Kidney (tissue), 13 donors: ENCODE measurements at regions not wholly inside any gene's neighbourhood (a gene's known extent, or its start where the extent isn't known, plus 50 kb on each side); places are given as distances from the start of the nearest gene placed in this dataset.

Experiments used
- DNase-seq, 5 donors: peaks; one replicate each; pipeline ENCODE4 v3.0.0-alpha.2; 2013 to 2020
- FAIRE-seq: peaks from 2 replicates; lab custom pipeline; 2012; peaks lifted over from hg19 to GRCh38; lab: Jason Lieb, UNC
- H3K27ac ChIP-seq, 2 donors: one replicate each; pipeline ENCODE4 v1.7.0; 2013; ENCODE audit warnings: low read depth in 2 of 2, low read length in 2 of 2, inconsistent platforms in 1 of 2
- H3K27me3 ChIP-seq: one replicate; pipeline ENCODE4 v1.7.1; 2013; ENCODE audit warnings: low read length, inconsistent platforms; ENCODE audit not compliant: control insufficient read depth, insufficient read depth
- H3K36me3 ChIP-seq, 3 donors: one replicate each; pipeline versions ENCODE4 v1.7.0 to v1.7.1; 2013; ENCODE audit warnings: low read length in 3 of 3, control low read depth in 1 of 3, inconsistent platforms in 1 of 3; ENCODE audit not compliant: insufficient read depth in 3 of 3, control insufficient read depth in 2 of 3
- H3K4me1 ChIP-seq, 3 donors: one replicate each; pipeline versions ENCODE4 v1.7.0 to v1.7.1; 2013; ENCODE audit warnings: low read length in 3 of 3, inconsistent platforms in 1 of 3, low read depth in 1 of 3; ENCODE audit not compliant: control insufficient read depth in 2 of 3, insufficient read depth in 2 of 3
- H3K4me3 ChIP-seq, 3 donors: one replicate each; pipeline versions ENCODE4 v1.7.0 to v1.8.1; 2013; ENCODE audit warnings: low read length in 3 of 3, control low read depth in 1 of 3, inconsistent platforms in 1 of 3
- H3K9ac ChIP-seq, 3 donors: one replicate each; pipeline versions ENCODE4 v1.7.0 to v1.7.1; 2013; ENCODE audit warnings: low read length in 3 of 3, control low read depth in 1 of 3, inconsistent platforms in 1 of 3
- H3K9me3 ChIP-seq, 3 donors: one replicate each; pipeline versions ENCODE4 v1.7.0 to v1.7.1; 2013; ENCODE audit warnings: low read length in 3 of 3, control low read depth in 1 of 3, inconsistent platforms in 1 of 3; ENCODE audit not compliant: control insufficient read depth in 2 of 3, insufficient read depth in 1 of 3
- CTCF ChIP-seq: IDR thresholded peaks from 3 replicates; pipeline ENCODE4 v1.5.1; 2012; ENCODE audit warnings: mild to moderate bottlenecking, moderate library complexity, borderline replicate concordance; ENCODE audit not compliant: insufficient read depth; ENCODE audit errors: extremely low read depth
- intact Hi-C: fragments of 100-400 bp; cut with DNase I; formaldehyde crosslinking; loops from one replicate; pipeline ENCODE4 v1.11.1; 2022
- donor health status: control.
- donor health status: control.
- donor health status: control.
- donor health status: control.
- donor health status: control.
- donor health status: DM: yes; HTN: yes; CAD: no.
- donor health status: Normal renal cell carcinoma (clear cell type).

- H3K36me3 ChIP-seq, result no peaks in the 10 kb centered on the region
- FAIRE-seq, result no peak
- H3K27ac ChIP-seq, result no peak overlapping the region
- H3K9ac ChIP-seq, result no peak overlapping the region
- peaks cover 0 to 4% (median 3%) of the 10 kb centered on the region in 3 donors for H3K4me1 ChIP-seq
- no peak for TF ChIP-seq CTCF
- no peak overlapping the region for H3K4me3 ChIP-seq
- no peaks in the 10 kb centered on the region for H3K27me3 ChIP-seq
- DNase-seq, result peak in 1 of 5 donors; percentile 47
- intact Hi-C loops, result no loop called here
- no peaks in the 10 kb centered on the region for H3K9me3 ChIP-seq
These were observed 152.6 kb upstream of the PPP2R2D start for GRCh38 chr10:131748191-131748590.

- Histone ChIP-seq H3K4me3 (no peak overlapping the region), H3K9ac (no peak overlapping the region), H3K27me3 (no peaks in the 10 kb centered on the region), H3K9me3 (no peaks in the 10 kb centered on the region), H3K4me1 (peaks cover 0 to 4% (median 3%) of the 10 kb centered on the region in 3 donors), H3K27ac (no peak overlapping the region), H3K36me3 (no peaks in the 10 kb centered on the region)
- FAIRE-seq (no peak), DNase-seq (peak in 4 of 5 donors; percentile 55 to 77 (median 60))
- TF ChIP-seq CTCF, result no peak
- intact Hi-C loops, result no loop called here
These were observed 151.7 kb upstream of the PPP2R2D start for GRCh38 chr10:131748831-131749766.

GRCh38 chr10:131749767-131750142, 151.1 kb upstream of the PPP2R2D start:
- Histone ChIP-seq H3K4me1 (peaks cover 0 to 4% (median 3%) of the 10 kb centered on the region in 3 donors), H3K9me3 (no peaks in the 10 kb centered on the region), H3K4me3 (no peak overlapping the region), H3K36me3 (no peaks in the 10 kb centered on the region), H3K9ac (no peak overlapping the region), H3K27ac (no peak overlapping the region), H3K27me3 (no peaks in the 10 kb centered on the region)
- intact Hi-C loops, result no loop called here
- no peak for DNase-seq
- FAIRE-seq, result no peak
- no peak for TF ChIP-seq CTCF
